PC-9 (cell line): ENCODE measurements at regions not wholly inside any gene's neighbourhood (a gene's known extent, or its start where the extent isn't known, plus 50 kb on each side); places are given as distances from the start of the nearest gene placed in this dataset.

Source experiments
- BruUV-seq: library from RNA; stranded (reverse); fragments of 400-500 nt; replicated peaks from 2 replicates; lab custom pipeline; 2021; lab: Mats Ljungman, UMichigan
- CTCF ChIA-PET: fragments of 300-600 bp; sonication (Branson Sonifier 250); formaldehyde crosslinking; loops from one replicate; lab custom pipeline; 2022; ENCODE audit warnings: antibody characterized with exemption; lab: Charles Lee
- POLR2A ChIA-PET: fragments of 300-600 bp; sonication (Branson Sonifier 250); formaldehyde crosslinking; loops from one replicate; lab custom pipeline; 2022; ENCODE audit warnings: antibody characterized with exemption; ENCODE audit not compliant: unreplicated experiment; lab: Charles Lee
- DNase-seq, 2 experiments: peaks; one replicate each; pipeline versions ENCODE4 v3.0.0 to v3.0.0-alpha.2; 2015 to 2022; ENCODE audit warnings: mixed read lengths in 1 of 2
- H2AFZ ChIP-seq: fragments of 200-600 bp; sonication (generic); 2 replicates; pipeline ENCODE4 v1.8.1; 2017; ENCODE audit warnings: antibody characterized with exemption
- H3F3A ChIP-seq: fragments of 200-600 bp; sonication (generic); 2 replicates; pipeline ENCODE4 v1.8.1; 2017; ENCODE audit warnings: antibody characterized with exemption, mild to moderate bottlenecking, low read depth; ENCODE audit not compliant: insufficient read depth
- H3K27ac ChIP-seq: fragments of 200-600 bp; sonication (generic); 2 replicates; pipeline ENCODE4 v1.6.1; 2016; ENCODE audit warnings: mixed run types
- H3K27me3 ChIP-seq: fragments of 200-600 bp; sonication (generic); 2 replicates; pipeline ENCODE4 v1.6.1; 2016; ENCODE audit warnings: low read depth, mixed run types; ENCODE audit not compliant: insufficient read depth
- H3K36me3 ChIP-seq: fragments of 200-600 bp; sonication (generic); 2 replicates; pipeline ENCODE4 v1.6.1; 2016; ENCODE audit warnings: low read depth, mixed run types
- H3K4me1 ChIP-seq: fragments of 200-600 bp; sonication (generic); replicated peaks from 2 replicates; pipeline ENCODE4 v1.6.1; 2016; ENCODE audit warnings: mixed run types; ENCODE audit not compliant: insufficient read depth
- H3K4me2 ChIP-seq: fragments of 200-600 bp; sonication (generic); 2 replicates; pipeline ENCODE4 v1.6.1; 2017; ENCODE audit warnings: mixed run types
- H3K4me3 ChIP-seq: fragments of 200-600 bp; sonication (generic); 2 replicates; pipeline ENCODE4 v1.6.1; 2016; ENCODE audit warnings: mixed run types
- H3K79me2 ChIP-seq: fragments of 200-600 bp; sonication (generic); 2 replicates; pipeline ENCODE4 v1.6.1; 2017; ENCODE audit warnings: low read depth, mixed run types
- H3K9me2 ChIP-seq: fragments of 200-600 bp; sonication (generic); 2 replicates; pipeline ENCODE4 v1.8.1; 2017; ENCODE audit warnings: mild to moderate bottlenecking; ENCODE audit not compliant: insufficient read depth
- H3K9me3 ChIP-seq: fragments of 200-600 bp; sonication (generic); 2 replicates; pipeline ENCODE4 v1.8.1; 2016; ENCODE audit warnings: low read depth; ENCODE audit not compliant: insufficient read depth
- H4K20me1 ChIP-seq: fragments of 200-600 bp; sonication (generic); 2 replicates; pipeline ENCODE4 v1.8.1; 2017; ENCODE audit not compliant: insufficient read depth
- EZH2 ChIP-seq: fragments of 200-600 bp; sonication (generic); IDR thresholded peaks from 2 replicates; pipeline ENCODE4 v1.8.0; 2017; ENCODE audit warnings: antibody characterized with exemption, low read depth
- intact Hi-C: fragments of 100-400 bp; cut with micrococcal nuclease; formaldehyde crosslinking; loops from one replicate; pipeline ENCODE4 v1.10.0; 2022; ENCODE audit not compliant: unreplicated experiment
- TF ChIP-seq, protein P1 (sequence below): fragments of 200-600 bp; sonication (generic); conservative IDR thresholded peaks from 2 replicates; pipeline ENCODE4 v1.6.1; 2017; ENCODE audit warnings: mixed run types, antibody characterized with exemption, mild to moderate bottlenecking, moderate library complexity

DNA sequence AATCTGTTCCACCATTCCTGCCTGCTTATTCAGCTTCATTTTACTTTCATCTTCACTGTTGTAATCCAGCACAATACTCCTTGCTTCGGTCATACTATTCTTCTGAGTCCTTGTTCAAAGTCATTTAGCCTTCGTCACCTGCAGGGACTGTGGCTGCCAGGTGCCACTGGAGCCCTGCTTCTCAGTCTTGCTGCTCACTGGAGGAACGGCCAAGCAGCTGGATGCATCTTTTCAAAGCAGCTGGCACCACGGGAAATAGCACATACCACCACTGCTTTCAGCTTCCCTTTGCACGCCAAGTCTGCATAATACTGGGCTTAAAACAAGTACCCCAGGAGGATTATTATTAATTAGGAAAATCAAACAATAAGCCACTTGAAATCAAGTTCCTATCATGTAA lies 287.6 kb downstream of the BCHE start:
- no peaks in the 10 kb centered on the region for H3F3A ChIP-seq
- no peak for DNase-seq
- ChIA-PET POLR2A (no interaction called here), CTCF (interaction anchor here (0.6 kb wide), 1 partner anchor 192 kb away, joined by 4 read pairs; no protein-coding TSS in a partner anchor)
- no peaks in the 10 kb centered on the region for H3K4me1 ChIP-seq
- TF ChIP-seq EZH2, result no peak
- TF ChIP-seq, protein P1, sequence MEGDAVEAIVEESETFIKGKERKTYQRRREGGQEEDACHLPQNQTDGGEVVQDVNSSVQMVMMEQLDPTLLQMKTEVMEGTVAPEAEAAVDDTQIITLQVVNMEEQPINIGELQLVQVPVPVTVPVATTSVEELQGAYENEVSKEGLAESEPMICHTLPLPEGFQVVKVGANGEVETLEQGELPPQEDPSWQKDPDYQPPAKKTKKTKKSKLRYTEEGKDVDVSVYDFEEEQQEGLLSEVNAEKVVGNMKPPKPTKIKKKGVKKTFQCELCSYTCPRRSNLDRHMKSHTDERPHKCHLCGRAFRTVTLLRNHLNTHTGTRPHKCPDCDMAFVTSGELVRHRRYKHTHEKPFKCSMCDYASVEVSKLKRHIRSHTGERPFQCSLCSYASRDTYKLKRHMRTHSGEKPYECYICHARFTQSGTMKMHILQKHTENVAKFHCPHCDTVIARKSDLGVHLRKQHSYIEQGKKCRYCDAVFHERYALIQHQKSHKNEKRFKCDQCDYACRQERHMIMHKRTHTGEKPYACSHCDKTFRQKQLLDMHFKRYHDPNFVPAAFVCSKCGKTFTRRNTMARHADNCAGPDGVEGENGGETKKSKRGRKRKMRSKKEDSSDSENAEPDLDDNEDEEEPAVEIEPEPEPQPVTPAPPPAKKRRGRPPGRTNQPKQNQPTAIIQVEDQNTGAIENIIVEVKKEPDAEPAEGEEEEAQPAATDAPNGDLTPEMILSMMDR, result no peak
- H3K27ac ChIP-seq, result no peak overlapping the region
- intact Hi-C loops, result no loop called here
- no peak overlapping the region for H2AFZ ChIP-seq
- H3K9me2 ChIP-seq, result no peaks in the 10 kb centered on the region
- no peaks in the 10 kb centered on the region for H3K79me2 ChIP-seq
- H3K36me3 ChIP-seq, result no peaks in the 10 kb centered on the region
- H4K20me1 ChIP-seq, result no peaks in the 10 kb centered on the region
- no peak overlapping the region for H3K4me2 ChIP-seq
- BruUV-seq, result no TSS peak
- H3K27me3 ChIP-seq, result no peaks in the 10 kb centered on the region
- H3K9me3 ChIP-seq, result no peaks in the 10 kb centered on the region
- no peak overlapping the region for H3K4me3 ChIP-seq

DNA sequence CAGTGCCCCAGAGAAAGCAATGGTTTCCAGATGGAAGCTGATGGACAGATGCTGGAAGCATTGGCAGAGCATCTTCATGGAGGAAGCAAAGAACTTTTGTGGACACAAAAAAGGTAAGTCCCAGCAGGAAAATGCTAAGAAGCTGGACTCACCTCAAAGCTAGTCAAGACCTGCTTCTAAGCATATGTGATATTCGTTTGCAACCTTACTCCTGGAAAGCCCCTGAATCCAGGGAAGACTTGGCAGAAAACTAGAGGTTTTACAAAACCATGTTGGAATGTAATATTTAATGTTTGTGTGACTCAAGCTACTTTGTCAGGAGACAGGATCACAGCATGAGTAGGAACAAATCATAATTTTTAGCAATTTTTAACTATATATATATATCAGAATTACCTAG lies 288.2 kb downstream of the BCHE start:
- intact Hi-C loops, result no loop called here
- no peaks in the 10 kb centered on the region for H3K9me2 ChIP-seq
- BruUV-seq, result no TSS peak
- POLR2A ChIA-PET, result no interaction called here
- TF ChIP-seq EZH2, result no peak
- TF ChIP-seq, protein P1, result no peak
- H4K20me1 ChIP-seq, result no peaks in the 10 kb centered on the region
- no peak overlapping the region for H3K4me2 ChIP-seq
- H3K9me3 ChIP-seq, result no peaks in the 10 kb centered on the region
- DNase-seq, result no peak
- H3K4me3 ChIP-seq, result no peak overlapping the region
- H3K4me1 ChIP-seq, result no peaks in the 10 kb centered on the region
- H3K36me3 ChIP-seq, result no peaks in the 10 kb centered on the region
- no peak overlapping the region for H2AFZ ChIP-seq
- H3K27me3 ChIP-seq, result no peaks in the 10 kb centered on the region
- CTCF ChIA-PET, result interaction anchor here (0.6 kb wide), 1 partner anchor 192 kb away, joined by 4 read pairs; no protein-coding TSS in a partner anchor
- H3F3A ChIP-seq, result no peaks in the 10 kb centered on the region
- no peaks in the 10 kb centered on the region for H3K79me2 ChIP-seq
- H3K27ac ChIP-seq, result no peak overlapping the region

DNA sequence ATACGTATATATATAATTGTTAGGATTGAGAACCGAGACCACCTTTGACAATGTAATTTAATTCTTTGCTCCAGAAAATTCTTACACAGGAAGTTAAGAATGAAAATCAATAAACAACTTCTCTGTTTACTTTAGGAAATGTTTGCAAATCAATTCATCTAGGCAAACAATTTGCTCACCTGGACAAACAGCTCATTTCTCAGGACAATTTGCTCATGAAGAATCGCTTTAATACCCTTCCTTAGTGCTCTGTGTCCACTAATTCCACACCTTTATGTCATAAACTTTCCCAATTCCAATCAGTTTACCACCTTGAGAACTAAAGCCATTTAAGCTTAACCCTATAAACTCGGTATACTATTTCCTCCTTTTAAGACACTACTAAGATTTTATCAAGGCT lies 292.2 kb downstream of the BCHE start:
- Histone ChIP-seq H3K9me3 (no peaks in the 10 kb centered on the region), H3K27ac (no peak overlapping the region), H3K36me3 (no peaks in the 10 kb centered on the region), H3K4me1 (no peaks in the 10 kb centered on the region), H3F3A (no peaks in the 10 kb centered on the region), H3K79me2 (no peaks in the 10 kb centered on the region), H3K9me2 (no peaks in the 10 kb centered on the region), H3K4me3 (no peak overlapping the region), H3K27me3 (no peaks in the 10 kb centered on the region), H4K20me1 (no peaks in the 10 kb centered on the region), H3K4me2 (no peak overlapping the region), H2AFZ (no peak overlapping the region)
- no TSS peak for BruUV-seq
- ChIA-PET POLR2A (no interaction called here), CTCF (no interaction called here)
- intact Hi-C loops, result no loop called here
- no peak for DNase-seq
- no peak for TF ChIP-seq EZH2
- TF ChIP-seq, protein P1, result no peak
